Hepatocyte (in vitro differentiated cells): ENCODE measurements at regions not wholly inside any gene's neighbourhood (a gene's known extent, or its start where the extent isn't known, plus 50 kb on each side); places are given as distances from the start of the nearest gene placed in this dataset.

Experiments
- EZH2 ChIP-seq: fragments of 200-600 bp; sonication (generic); IDR thresholded peaks from 2 replicates; pipeline ENCODE4 v1.6.1; 2016; ENCODE audit warnings: antibody characterized with exemption, mild to moderate bottlenecking, borderline replicate concordance
- EZH2phosphoT487 ChIP-seq: fragments of 200-600 bp; sonication (generic); IDR thresholded peaks from one replicate; pipeline ENCODE4 v1.6.1; 2018; ENCODE audit warnings: antibody characterized with exemption, mild to moderate bottlenecking, low read depth, moderate library complexity; ENCODE audit not compliant: unreplicated experiment, severe bottlenecking
- TF ChIP-seq, protein P1 (sequence below): fragments of 200-600 bp; sonication (generic); IDR thresholded peaks from 2 replicates; pipeline ENCODE4 v1.5.1; 2016; ENCODE audit warnings: antibody characterized with exemption, mild to moderate bottlenecking; ENCODE audit not compliant: poor library complexity

DNA sequence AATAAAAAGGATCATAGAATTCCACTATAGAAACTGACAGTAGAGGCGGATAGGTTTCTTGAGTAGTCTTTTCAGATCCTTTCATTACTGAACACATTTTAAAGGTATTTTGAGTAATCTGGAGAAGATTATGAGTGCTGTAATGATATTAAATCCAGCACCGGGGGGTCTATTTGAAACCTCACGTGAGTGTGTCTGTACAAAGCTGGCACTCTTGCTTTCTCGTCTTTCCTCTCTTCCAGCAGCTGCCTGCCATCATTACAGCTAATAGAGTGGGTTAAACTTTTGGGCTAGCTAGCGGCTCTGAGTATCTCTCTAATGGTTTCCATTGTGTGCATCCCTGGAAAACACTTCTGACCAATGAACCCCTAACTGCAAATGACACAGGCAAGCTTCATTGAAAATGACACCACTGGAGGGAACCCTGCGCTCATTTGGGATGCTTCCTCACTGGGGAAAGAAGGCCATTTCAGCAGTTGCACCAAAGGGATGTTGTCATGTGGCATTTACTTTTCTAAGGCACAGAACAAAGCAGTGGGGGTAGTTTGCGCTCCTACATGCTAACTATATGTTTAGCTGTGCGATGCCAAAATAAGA lies 101.0 kb downstream of the HRH4 start:
- TF ChIP-seq, protein P1, sequence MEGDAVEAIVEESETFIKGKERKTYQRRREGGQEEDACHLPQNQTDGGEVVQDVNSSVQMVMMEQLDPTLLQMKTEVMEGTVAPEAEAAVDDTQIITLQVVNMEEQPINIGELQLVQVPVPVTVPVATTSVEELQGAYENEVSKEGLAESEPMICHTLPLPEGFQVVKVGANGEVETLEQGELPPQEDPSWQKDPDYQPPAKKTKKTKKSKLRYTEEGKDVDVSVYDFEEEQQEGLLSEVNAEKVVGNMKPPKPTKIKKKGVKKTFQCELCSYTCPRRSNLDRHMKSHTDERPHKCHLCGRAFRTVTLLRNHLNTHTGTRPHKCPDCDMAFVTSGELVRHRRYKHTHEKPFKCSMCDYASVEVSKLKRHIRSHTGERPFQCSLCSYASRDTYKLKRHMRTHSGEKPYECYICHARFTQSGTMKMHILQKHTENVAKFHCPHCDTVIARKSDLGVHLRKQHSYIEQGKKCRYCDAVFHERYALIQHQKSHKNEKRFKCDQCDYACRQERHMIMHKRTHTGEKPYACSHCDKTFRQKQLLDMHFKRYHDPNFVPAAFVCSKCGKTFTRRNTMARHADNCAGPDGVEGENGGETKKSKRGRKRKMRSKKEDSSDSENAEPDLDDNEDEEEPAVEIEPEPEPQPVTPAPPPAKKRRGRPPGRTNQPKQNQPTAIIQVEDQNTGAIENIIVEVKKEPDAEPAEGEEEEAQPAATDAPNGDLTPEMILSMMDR = no peak
- TF ChIP-seq EZH2 = no peak
- TF ChIP-seq EZH2phosphoT487 = no peak
